Mesothelial cell of epicardium (in vitro differentiated cells): ENCODE measurements at regions not wholly inside any gene's neighbourhood (a gene's known extent, or its start where the extent isn't known, plus 50 kb on each side); places are given as distances from the start of the nearest gene placed in this dataset.

Experiments
- DNase-seq, 2 experiments: peaks; one replicate each; pipeline ENCODE4 v3.0.0; 2021; ENCODE audit warnings: low spot score in 2 of 2; ENCODE audit not compliant: unreplicated experiment in 2 of 2
- H3K27ac Mint-ChIP-seq: 2 replicates; pipeline ENCODE4 v1.8.0; 2021; ENCODE audit warnings: mixed read lengths
- H3K27me3 Mint-ChIP-seq: 2 replicates; pipeline ENCODE4 v1.8.0; 2021; ENCODE audit warnings: low read depth, mixed read lengths
- H3K36me3 Mint-ChIP-seq: 2 replicates; pipeline ENCODE4 v1.8.0; 2021; ENCODE audit warnings: mixed read lengths
- H3K4me1 Mint-ChIP-seq: 2 replicates; pipeline ENCODE4 v1.8.0; 2021; ENCODE audit warnings: mixed read lengths
- H3K4me3 Mint-ChIP-seq: 2 replicates; pipeline ENCODE4 v1.8.0; 2021; ENCODE audit warnings: mild to moderate bottlenecking, moderate library complexity, mixed read lengths
- H3K9me3 Mint-ChIP-seq: 2 replicates; pipeline ENCODE4 v1.8.0; 2021; ENCODE audit warnings: mixed read lengths
- TF ChIP-seq, protein P1 (sequence below): fragments of 200-600 bp; sonication (generic); IDR thresholded peaks from one replicate; pipeline ENCODE4 v1.5.0; 2021; ENCODE audit warnings: antibody characterized with exemption; ENCODE audit not compliant: unreplicated experiment

DNA sequence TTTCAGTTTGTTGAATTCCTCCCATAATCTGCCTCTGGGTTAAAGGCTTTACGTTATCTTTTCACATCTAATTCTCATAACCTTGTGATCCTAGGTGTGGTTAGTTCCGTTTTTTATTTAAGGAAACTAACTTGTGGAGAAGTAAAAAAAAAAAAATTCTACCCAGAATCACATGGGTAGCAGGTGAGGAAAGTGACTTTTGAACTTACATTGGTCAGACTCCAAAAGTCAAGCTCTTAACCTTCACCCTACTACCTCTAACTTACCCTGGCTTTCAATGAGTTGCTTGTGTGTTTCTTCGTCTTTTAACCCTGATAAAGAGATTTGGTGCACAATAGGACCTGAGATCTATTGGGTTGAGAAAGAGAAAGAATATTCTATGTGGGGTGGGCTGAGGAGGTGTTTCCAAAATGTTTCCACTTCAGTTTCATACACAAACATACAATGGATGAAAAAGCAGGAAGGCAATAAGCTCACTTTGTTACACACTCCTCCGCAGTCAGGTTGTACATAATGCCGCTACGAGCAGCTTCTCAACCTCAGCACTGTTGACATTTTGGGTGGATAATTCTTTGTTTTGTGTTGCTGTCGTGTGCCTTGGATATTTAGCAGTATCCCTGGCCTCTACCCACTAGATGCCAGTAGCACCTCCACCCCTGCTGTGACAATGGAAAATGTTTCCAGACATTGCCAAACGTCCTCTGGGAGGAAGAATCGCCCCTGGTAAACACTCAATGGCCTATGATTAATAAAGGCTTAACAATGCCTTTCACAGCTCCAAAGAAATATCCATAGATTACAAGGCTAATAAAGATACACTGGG lies 193.0 kb upstream of the ZNF217 start:
- DNase-seq = no peak
- no peaks in the 10 kb centered on the region for H3K36me3 Mint-ChIP-seq
- H3K4me1 Mint-ChIP-seq = peaks cover 25% of the 10 kb centered on the region
- TF ChIP-seq, protein P1, sequence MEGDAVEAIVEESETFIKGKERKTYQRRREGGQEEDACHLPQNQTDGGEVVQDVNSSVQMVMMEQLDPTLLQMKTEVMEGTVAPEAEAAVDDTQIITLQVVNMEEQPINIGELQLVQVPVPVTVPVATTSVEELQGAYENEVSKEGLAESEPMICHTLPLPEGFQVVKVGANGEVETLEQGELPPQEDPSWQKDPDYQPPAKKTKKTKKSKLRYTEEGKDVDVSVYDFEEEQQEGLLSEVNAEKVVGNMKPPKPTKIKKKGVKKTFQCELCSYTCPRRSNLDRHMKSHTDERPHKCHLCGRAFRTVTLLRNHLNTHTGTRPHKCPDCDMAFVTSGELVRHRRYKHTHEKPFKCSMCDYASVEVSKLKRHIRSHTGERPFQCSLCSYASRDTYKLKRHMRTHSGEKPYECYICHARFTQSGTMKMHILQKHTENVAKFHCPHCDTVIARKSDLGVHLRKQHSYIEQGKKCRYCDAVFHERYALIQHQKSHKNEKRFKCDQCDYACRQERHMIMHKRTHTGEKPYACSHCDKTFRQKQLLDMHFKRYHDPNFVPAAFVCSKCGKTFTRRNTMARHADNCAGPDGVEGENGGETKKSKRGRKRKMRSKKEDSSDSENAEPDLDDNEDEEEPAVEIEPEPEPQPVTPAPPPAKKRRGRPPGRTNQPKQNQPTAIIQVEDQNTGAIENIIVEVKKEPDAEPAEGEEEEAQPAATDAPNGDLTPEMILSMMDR = no peak
- H3K27ac Mint-ChIP-seq = no peak overlapping the region
- H3K4me3 Mint-ChIP-seq = no peak overlapping the region
- peaks cover 6% of the 10 kb centered on the region for H3K9me3 Mint-ChIP-seq
- H3K27me3 Mint-ChIP-seq = no peaks in the 10 kb centered on the region

DNA sequence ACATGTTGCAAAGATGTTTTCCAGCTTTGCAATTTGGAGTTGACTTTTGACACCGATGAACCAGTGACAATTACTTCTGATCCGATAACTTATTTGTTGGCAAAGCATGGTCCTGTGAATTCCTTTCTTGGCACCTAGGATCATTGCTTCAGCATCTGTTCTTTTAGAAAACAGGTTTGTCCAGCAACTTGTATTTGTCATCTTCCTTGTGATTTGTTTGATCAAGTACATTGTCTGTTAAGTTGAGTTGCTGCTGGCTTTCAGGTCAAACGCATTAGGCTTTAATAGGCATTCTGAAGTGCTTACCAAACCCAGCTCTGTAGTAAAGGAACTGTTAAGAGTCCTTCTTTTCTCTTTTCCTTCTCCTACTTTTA lies 192.4 kb upstream of the ZNF217 start:
- no peak for DNase-seq
- Mint-ChIP-seq H3K27ac (no peak overlapping the region), H3K9me3 (peaks cover 6% of the 10 kb centered on the region), H3K36me3 (no peaks in the 10 kb centered on the region), H3K4me1 (peaks cover 24% of the 10 kb centered on the region), H3K27me3 (no peaks in the 10 kb centered on the region), H3K4me3 (no peak overlapping the region)
- TF ChIP-seq, protein P1 = no peak

DNA sequence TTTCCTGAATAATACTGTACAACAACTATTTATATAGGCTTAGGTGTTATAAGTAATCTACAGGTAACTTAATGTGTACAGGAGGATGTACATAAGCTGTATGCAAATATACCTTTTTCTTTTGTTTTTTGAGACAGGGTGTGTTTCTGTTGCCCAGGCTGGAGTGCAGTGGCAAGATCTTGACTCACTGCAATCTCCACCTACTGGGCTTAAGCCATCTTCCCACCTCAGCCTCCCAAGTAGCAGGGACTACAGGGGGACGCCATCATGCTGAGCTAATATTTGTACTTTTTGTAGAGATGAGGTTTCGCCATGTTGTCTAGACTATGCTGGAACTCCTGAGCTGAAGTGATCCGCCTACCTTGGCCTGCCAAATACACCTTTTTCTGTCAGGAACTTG lies 191.7 kb upstream of the ZNF217 start:
- Mint-ChIP-seq H3K27ac (no peak overlapping the region), H3K4me1 (peaks cover 17% of the 10 kb centered on the region), H3K27me3 (no peaks in the 10 kb centered on the region), H3K36me3 (no peaks in the 10 kb centered on the region), H3K4me3 (no peak overlapping the region), H3K9me3 (peaks cover 6% of the 10 kb centered on the region)
- TF ChIP-seq, protein P1 = no peak
- DNase-seq = no peak

DNA sequence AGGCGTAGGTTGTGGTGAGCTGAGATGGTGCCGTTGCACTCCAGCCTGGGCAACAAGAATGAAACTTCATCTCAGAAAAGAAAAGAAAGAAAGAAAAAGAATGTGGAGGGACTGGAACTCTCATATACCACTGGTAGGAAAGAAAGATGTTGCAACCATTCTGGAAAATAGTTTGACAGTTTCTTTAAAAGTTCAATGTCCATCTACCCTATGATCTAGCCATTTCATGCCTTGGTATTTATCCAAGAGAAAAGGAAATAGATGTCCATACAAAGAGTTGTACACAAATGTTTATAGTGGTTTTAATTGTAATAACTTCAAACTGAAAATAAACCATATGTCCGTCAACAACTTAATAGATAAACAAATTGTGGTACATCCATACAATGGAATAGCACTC lies 190.1 kb upstream of the ZNF217 start:
- no peak overlapping the region for H3K27ac Mint-ChIP-seq
- no peaks in the 10 kb centered on the region for H3K36me3 Mint-ChIP-seq
- peaks cover 17% of the 10 kb centered on the region for H3K4me1 Mint-ChIP-seq
- TF ChIP-seq, protein P1 = no peak
- H3K27me3 Mint-ChIP-seq = no peaks in the 10 kb centered on the region
- no peak for DNase-seq
- no peak overlapping the region for H3K4me3 Mint-ChIP-seq
- H3K9me3 Mint-ChIP-seq = peaks cover 6% of the 10 kb centered on the region

DNA sequence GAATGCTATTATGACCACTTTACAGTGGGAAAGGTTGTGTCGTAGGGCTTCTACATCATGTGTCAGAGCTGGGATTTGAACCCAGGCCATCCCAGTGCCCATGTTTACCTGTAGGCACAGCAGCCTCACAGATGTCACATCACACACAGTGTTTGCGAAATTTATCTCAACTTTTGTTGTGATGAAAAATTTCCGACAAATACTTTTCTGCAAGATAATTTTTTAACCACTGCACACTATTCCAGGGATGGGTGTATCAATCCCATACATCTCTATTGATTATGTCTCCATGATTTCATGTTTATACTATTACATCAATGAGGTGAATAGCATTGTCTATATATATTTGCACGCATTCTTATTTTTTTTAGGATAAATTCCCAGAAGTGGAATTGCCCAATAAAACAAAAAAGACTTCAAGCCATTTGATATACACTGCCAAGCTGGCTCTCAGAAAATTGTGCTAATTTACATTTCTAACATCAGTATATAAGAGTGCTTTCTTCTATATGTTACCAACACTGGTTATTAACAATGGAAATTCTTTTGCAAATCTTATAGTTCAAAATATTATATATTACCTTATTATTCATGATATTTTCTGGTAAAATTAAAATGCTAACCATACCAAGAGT lies 189.1 kb upstream of the ZNF217 start:
- TF ChIP-seq, protein P1 = no peak
- DNase-seq = no peak
- H3K27ac Mint-ChIP-seq = no peak overlapping the region

More for the DNA sequence above, 189.1 kb upstream of the ZNF217 start:
- no peaks in the 10 kb centered on the region for H3K36me3 Mint-ChIP-seq
- H3K4me1 Mint-ChIP-seq = peaks cover 17% of the 10 kb centered on the region
- no peak overlapping the region for H3K4me3 Mint-ChIP-seq
- peaks cover 6% of the 10 kb centered on the region for H3K9me3 Mint-ChIP-seq
- no peaks in the 10 kb centered on the region for H3K27me3 Mint-ChIP-seq
